DND-41 (cell line): ENCODE measurements at regions not wholly inside any gene's neighbourhood (a gene's known extent, or its start where the extent isn't known, plus 50 kb on each side); places are given as distances from the start of the nearest gene placed in this dataset.

Experiments
- CTCF ChIP-seq: IDR thresholded peaks from 2 replicates; pipeline ENCODE4 v1.5.1; 2012; ENCODE audit warnings: borderline replicate concordance, low read length, moderate library complexity, mild to moderate bottlenecking; ENCODE audit not compliant: poor library complexity, severe bottlenecking; ENCODE audit errors: extremely low read depth
- EZH2 ChIP-seq: IDR thresholded peaks from 3 replicates; pipeline ENCODE4 v1.6.1; 2012; ENCODE audit warnings: borderline replicate concordance, low read depth, mild to moderate bottlenecking, moderate library complexity, low read length, inconsistent platforms; ENCODE audit not compliant: severe bottlenecking

- no peak for TF ChIP-seq CTCF
- no peak for TF ChIP-seq EZH2
Observed at GRCh38 chr19:28065026-28065425, 1147.9 kb downstream of the UQCRFS1 start.
